IMR-90 (cell line): ENCODE measurements at regions not wholly inside any gene's neighbourhood (a gene's known extent, or its start where the extent isn't known, plus 50 kb on each side); places are given as distances from the start of the nearest gene placed in this dataset.

ENCODE experiments used
- ATAC-seq: fragments of 200-7000 bp; cut with Tn5 transposase; 2 replicates; pipeline ENCODE4 v1.9.1; 2020; ENCODE audit warnings: low read depth, mild to moderate bottlenecking, moderate library complexity
- BruUV-seq: library from RNA; stranded (reverse); fragments of 400-500 nt; replicated peaks from 2 replicates; lab custom pipeline; 2021; lab: Mats Ljungman, UMichigan
- CTCF ChIA-PET: fragments of 300-600 bp; formaldehyde crosslinking; extraction: SDS; loops from one replicate; lab custom pipeline; 2021; ENCODE audit warnings: antibody characterized with exemption; lab: Yijun Ruan, JAX
- POLR2A ChIA-PET: fragments of 300-600 bp; sonication (Branson Sonifier 250); formaldehyde crosslinking; loops from one replicate; lab custom pipeline; 2022; ENCODE audit warnings: antibody characterized with exemption; ENCODE audit not compliant: unreplicated experiment; lab: Charles Lee
- DNase-seq: peaks from one replicate; pipeline ENCODE4 v3.0.0; 2013
- H2AFZ ChIP-seq: replicated peaks from 2 replicates; pipeline ENCODE3; 2013; ENCODE audit warnings: low read length, mild to moderate bottlenecking; ENCODE audit not compliant: poor library complexity
- H2AK5ac ChIP-seq: 2 replicates; pipeline ENCODE4 v1.6.1; 2013; ENCODE audit warnings: low read depth, low read length, inconsistent platforms
- H2AK9ac ChIP-seq: replicated peaks from 2 replicates; pipeline ENCODE3; 2013; ENCODE audit warnings: mild to moderate bottlenecking, low read depth, low read length, moderate library complexity; ENCODE audit not compliant: poor library complexity
- H2BK120ac ChIP-seq: 2 replicates; pipeline ENCODE4 v1.6.1; 2013; ENCODE audit warnings: low read depth, low read length, inconsistent platforms
- H2BK15ac ChIP-seq: 3 replicates; pipeline ENCODE4 v1.6.1; 2013; ENCODE audit warnings: low read depth, low read length, inconsistent platforms
- H2BK20ac ChIP-seq: 2 replicates; pipeline ENCODE4 v1.6.1; 2013; ENCODE audit warnings: low read depth, mild to moderate bottlenecking, inconsistent platforms, low read length, moderate library complexity
- H2BK5ac ChIP-seq: 2 replicates; pipeline ENCODE4 v1.6.1; 2013; ENCODE audit warnings: mild to moderate bottlenecking, low read depth, low read length, inconsistent platforms; ENCODE audit not compliant: poor library complexity, severe bottlenecking
- H3K14ac ChIP-seq: replicated peaks from 2 replicates; pipeline ENCODE4 v1.6.1; 2013; ENCODE audit warnings: low read depth, low read length, inconsistent platforms
- H3K18ac ChIP-seq: 2 replicates; pipeline ENCODE4 v1.6.1; 2013; ENCODE audit warnings: low read depth, low read length, control low read depth
- H3K23ac ChIP-seq: 2 replicates; pipeline ENCODE4 v1.6.1; 2013; ENCODE audit warnings: low read depth, low read length, inconsistent platforms
- H3K27ac ChIP-seq: 2 replicates; pipeline ENCODE4 v1.5.1; 2013; ENCODE audit warnings: mild to moderate bottlenecking, control low read depth, low read length; ENCODE audit not compliant: insufficient read depth
- H3K27me3 ChIP-seq: 2 replicates; pipeline ENCODE4 v1.6.1; 2013; ENCODE audit warnings: low read length; ENCODE audit not compliant: control insufficient read depth, insufficient read depth
- H3K36me3 ChIP-seq: 2 replicates; pipeline ENCODE4 v1.6.1; 2013; ENCODE audit warnings: low read length, mixed read lengths; ENCODE audit not compliant: control insufficient read depth, insufficient read depth
- H3K4ac ChIP-seq: 2 replicates; pipeline ENCODE4 v1.6.1; 2013; ENCODE audit warnings: low read depth, low read length, inconsistent platforms
- H3K4me1 ChIP-seq: 2 replicates; pipeline ENCODE4 v1.6.1; 2013; ENCODE audit warnings: low read length, mixed read lengths; ENCODE audit not compliant: control insufficient read depth, insufficient read depth
- H3K4me2 ChIP-seq: 2 replicates; pipeline ENCODE4 v1.6.1; 2013; ENCODE audit warnings: low read depth, mild to moderate bottlenecking, control low read depth, low read length, moderate library complexity
- H3K4me3 ChIP-seq: 2 replicates; pipeline ENCODE4 v1.5.1; 2013; ENCODE audit warnings: low read depth, mild to moderate bottlenecking, control low read depth, low read length, moderate library complexity; ENCODE audit not compliant: insufficient read depth
- H3K56ac ChIP-seq: 2 replicates; pipeline ENCODE4 v1.6.1; 2013; ENCODE audit warnings: low read length, inconsistent platforms; ENCODE audit not compliant: insufficient read depth; ENCODE audit errors: extremely low read depth
- H3K79me1 ChIP-seq, 2 experiments: 2 replicates each; pipeline ENCODE4 v1.6.1; 2013; ENCODE audit warnings: low read length in 2 of 2, inconsistent platforms in 1 of 2, low read depth in 1 of 2
- H3K9ac ChIP-seq: 2 replicates; pipeline ENCODE4 v1.6.1; 2013; ENCODE audit warnings: low read depth, low read length, control low read depth
- H3K9me1 ChIP-seq: 2 replicates; pipeline ENCODE4 v1.6.1; 2013; ENCODE audit warnings: low read length, inconsistent platforms; ENCODE audit not compliant: insufficient read depth
- H3K9me3 ChIP-seq: 2 replicates; pipeline ENCODE4 v1.6.1; 2013; ENCODE audit warnings: low read length; ENCODE audit not compliant: control insufficient read depth, insufficient read depth
- H4K20me1 ChIP-seq: 2 replicates; pipeline ENCODE4 v1.6.1; 2013; ENCODE audit warnings: low read length, inconsistent platforms; ENCODE audit not compliant: insufficient read depth
- H4K5ac ChIP-seq: 2 replicates; pipeline ENCODE4 v1.6.1; 2013; ENCODE audit warnings: mild to moderate bottlenecking, low read depth, low read length, control low read depth
- H4K8ac ChIP-seq, 2 experiments: 2 replicates each; pipeline ENCODE4 v1.6.1; 2013; ENCODE audit warnings: low read depth in 2 of 2, low read length in 2 of 2, control low read depth in 1 of 2, inconsistent platforms in 1 of 2
- H4K91ac ChIP-seq: 2 replicates; pipeline ENCODE4 v1.6.1; 2013; ENCODE audit warnings: low read depth, low read length, inconsistent platforms; ENCODE audit not compliant: insufficient read depth
- CTCF ChIP-seq: conservative IDR thresholded peaks from 2 replicates; pipeline ENCODE4 v1.5.1; 2012; ENCODE audit warnings: mild to moderate bottlenecking, low read depth, low read length, improper control_type of control experiment
- MAFK ChIP-seq: IDR thresholded peaks from 2 replicates; pipeline ENCODE4 v1.6.1; 2012; ENCODE audit warnings: low read depth, low read length, improper control_type of control experiment
- MXI1 ChIP-seq: IDR thresholded peaks from 2 replicates; pipeline ENCODE4 v1.6.1; 2012; ENCODE audit warnings: low read depth, mild to moderate bottlenecking, low read length, moderate library complexity, borderline replicate concordance
- RAD21 ChIP-seq: IDR thresholded peaks from 2 replicates; pipeline ENCODE4 v1.6.1; 2012; ENCODE audit warnings: low read length, improper control_type of control experiment
- RCOR1 ChIP-seq: IDR thresholded peaks from 2 replicates; pipeline ENCODE4 v1.6.1; 2012; ENCODE audit warnings: mild to moderate bottlenecking, low read length, improper control_type of control experiment; ENCODE audit not compliant: insufficient replicate concordance
- WGBS, 2 experiments: methylation state at CpG; one replicate each; pipeline versions ENCODE4 v1.1.5 to v1.1.7; 2013; ENCODE audit warnings: missing lambda C conversion rate in 2 of 2; ENCODE audit not compliant: insufficient read length in 1 of 2; ENCODE audit errors: extremely low coverage in 2 of 2; 5-methylcytosine and 5-hydroxymethylcytosine counted together
- dilution Hi-C: fragments of 300-500 bp; cut with HindIII; formaldehyde crosslinking; loops from one replicate; pipeline ENCODE4 v1.14.3; 2018; ENCODE audit warnings: low sequenced_read_pairs; ENCODE audit not compliant: unreplicated experiment
- in situ Hi-C: fragments of 300-500 bp; cut with MboI; formaldehyde crosslinking; loops from 3 replicates; pipeline ENCODE4 v1.14.3; 2019; ENCODE audit warnings: low sequenced_read_pairs, inconsistent platforms, mixed read lengths
- intact Hi-C: fragments of 100-400 bp; cut with micrococcal nuclease; formaldehyde crosslinking; loops from 2 replicates; pipeline ENCODE4 v1.10.0; 2022

DNA sequence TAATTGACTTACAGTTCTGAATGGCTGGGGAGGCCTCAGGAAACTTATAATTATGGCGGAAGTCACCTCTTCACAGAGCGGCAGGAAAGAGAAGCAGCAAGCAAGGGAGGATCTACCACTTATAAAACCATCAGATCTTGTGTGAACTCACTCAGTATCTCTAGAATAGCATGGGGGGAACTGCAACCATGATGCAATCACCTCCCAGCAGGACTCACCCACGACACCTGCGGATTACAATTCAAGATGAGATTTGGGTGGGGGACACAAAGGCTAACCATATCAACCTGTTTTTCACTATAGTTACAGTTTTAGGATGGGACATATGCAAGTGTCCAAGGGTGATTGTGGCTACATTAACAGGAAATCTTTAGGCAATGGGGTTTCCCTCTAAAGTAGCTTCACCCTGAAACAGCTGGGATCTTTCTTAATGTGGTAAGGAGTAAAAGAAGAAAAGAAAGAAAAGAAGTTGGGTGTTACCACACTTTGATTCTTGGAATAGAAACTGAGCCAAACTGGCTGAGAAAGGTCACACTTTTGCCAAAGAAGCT is 453.8 kb downstream of the OTOL1 start:
- no CpG with 5 or more reads among the region's 4 CpGs for WGBS, 2 experiments
- dilution Hi-C loops: no loop called here
- CTCF ChIA-PET: no interaction called here

More for the DNA sequence above, 453.8 kb downstream of the OTOL1 start:
- H2BK120ac ChIP-seq: no peak overlapping the region
- H3K27ac ChIP-seq: no peak overlapping the region
- H3K18ac ChIP-seq: no peak overlapping the region
- H3K36me3 ChIP-seq: no peaks in the 10 kb centered on the region
- DNase-seq (no peak), ATAC-seq (no peak)
- H4K5ac ChIP-seq: no peak overlapping the region
- intact Hi-C loops (no loop called here), in situ Hi-C loops (no loop called here)
- H2BK20ac ChIP-seq: no peak overlapping the region
- no peaks in the 10 kb centered on the region for H3K79me1 ChIP-seq
- H3K4me2 ChIP-seq: no peak overlapping the region
- H3K9me1 ChIP-seq: no peaks in the 10 kb centered on the region
- POLR2A ChIA-PET: interaction anchor here (0.6 kb wide), 1 partner anchor 1001 kb away, joined by 3 read pairs; no protein-coding TSS in a partner anchor
- H2AK9ac ChIP-seq: no peak overlapping the region
- H3K56ac ChIP-seq: no peak overlapping the region
- H3K14ac ChIP-seq: no peak overlapping the region
- H4K8ac ChIP-seq: no peak overlapping the region
- no peak overlapping the region for H3K4ac ChIP-seq
- no peak overlapping the region for H2BK5ac ChIP-seq
- no peaks in the 10 kb centered on the region for H3K9me3 ChIP-seq
- no peak overlapping the region for H2AFZ ChIP-seq
- no peaks in the 10 kb centered on the region for H4K20me1 ChIP-seq
- H3K27me3 ChIP-seq: no peaks in the 10 kb centered on the region
- H3K4me3 ChIP-seq: no peak overlapping the region
- H4K91ac ChIP-seq: no peak overlapping the region
- no TSS peak for BruUV-seq
- no peak overlapping the region for H3K23ac ChIP-seq
- H3K9ac ChIP-seq: no peak overlapping the region
- no peak overlapping the region for H2BK15ac ChIP-seq
- no peak overlapping the region for H2AK5ac ChIP-seq
- TF ChIP-seq MAFK: no peak
- no peak for TF ChIP-seq RAD21
- TF ChIP-seq CTCF: no peak
- TF ChIP-seq RCOR1: no peak
- no peak for TF ChIP-seq MXI1
- no peaks in the 10 kb centered on the region for H3K4me1 ChIP-seq
